NCI-H2227 (cell line): ENCODE measurements at regions not wholly inside any gene's neighbourhood (a gene's known extent, or its start where the extent isn't known, plus 50 kb on each side); places are given as distances from the start of the nearest gene placed in this dataset.
"Not testable (repeated sequence)": the region's sequence is repeated elsewhere in the genome, so short reads cannot be mapped to it uniquely, and the experiment has no call there.

Source experiments
- DNase-seq: peaks from one replicate; lab custom pipeline; 2025; ENCODE audit not compliant: unreplicated experiment; lab: John Stamatoyannopoulos, UW

GRCh38 chr22:23466351-23466750 is 113.7 kb downstream of the IGLL1 start:
- no peak for DNase-seq

- DNase-seq: not testable (repeated sequence)
Observed at GRCh38 chr22:23464796-23465195, 115.3 kb downstream of the IGLL1 start.

- not testable (repeated sequence) for DNase-seq
Observed at GRCh38 chr22:23460517-23461031, 119.5 kb downstream of the IGLL1 start.

GRCh38 chr22:23459645-23460516 is 120.2 kb downstream of the IGLL1 start:
- not testable (repeated sequence) for DNase-seq

GRCh38 chr22:23458663-23459541 is 121.2 kb downstream of the IGLL1 start:
- no peak for DNase-seq

- DNase-seq: peak; percentile 68
Observed at GRCh38 chr22:23457380-23457985, 122.6 kb downstream of the IGLL1 start.

GRCh38 chr22:23456666-23457379 is 123.3 kb downstream of the IGLL1 start:
- DNase-seq: not testable (repeated sequence)

GRCh38 chr22:23454345-23454744 is 125.7 kb downstream of the IGLL1 start:
- not testable (repeated sequence) for DNase-seq

GRCh38 chr22:23453277-23453676 is 126.8 kb downstream of the IGLL1 start:
- no peak for DNase-seq

- no peak for DNase-seq
Observed at GRCh38 chr22:23452231-23453010, 127.7 kb downstream of the IGLL1 start.

GRCh38 chr22:23451452-23452230 is 128.4 kb downstream of the IGLL1 start:
- not testable (repeated sequence) for DNase-seq

GRCh38 chr22:23450821-23451220 is 129.3 kb downstream of the IGLL1 start:
- DNase-seq: not testable (repeated sequence)

GRCh38 chr22:23450434-23450795 is 129.7 kb downstream of the IGLL1 start:
- DNase-seq: no peak

GRCh38 chr22:23449748-23450433 is 130.2 kb downstream of the IGLL1 start:
- DNase-seq: not testable (repeated sequence)

- not testable (repeated sequence) for DNase-seq
Observed at GRCh38 chr22:23448499-23449288, 131.4 kb downstream of the IGLL1 start.

GRCh38 chr22:23446796-23447350 is 133.2 kb downstream of the IGLL1 start:
- no peak for DNase-seq

GRCh38 chr22:23446194-23446593 is 133.9 kb downstream of the IGLL1 start:
- DNase-seq: not testable (repeated sequence)
